GM20000 (cell line): ENCODE measurements at regions not wholly inside any gene's neighbourhood (a gene's known extent, or its start where the extent isn't known, plus 50 kb on each side); places are given as distances from the start of the nearest gene placed in this dataset.

Experiments used
- DNase-seq: peaks from one replicate; pipeline ENCODE4 v3.0.0; 2012; ENCODE audit warnings: low spot score
- CTCF ChIP-seq: IDR thresholded peaks from 2 replicates; pipeline ENCODE4 v1.5.1; 2012; ENCODE audit warnings: mild to moderate bottlenecking, control low read depth; ENCODE audit errors: extremely low read depth, missing control alignments

DNA sequence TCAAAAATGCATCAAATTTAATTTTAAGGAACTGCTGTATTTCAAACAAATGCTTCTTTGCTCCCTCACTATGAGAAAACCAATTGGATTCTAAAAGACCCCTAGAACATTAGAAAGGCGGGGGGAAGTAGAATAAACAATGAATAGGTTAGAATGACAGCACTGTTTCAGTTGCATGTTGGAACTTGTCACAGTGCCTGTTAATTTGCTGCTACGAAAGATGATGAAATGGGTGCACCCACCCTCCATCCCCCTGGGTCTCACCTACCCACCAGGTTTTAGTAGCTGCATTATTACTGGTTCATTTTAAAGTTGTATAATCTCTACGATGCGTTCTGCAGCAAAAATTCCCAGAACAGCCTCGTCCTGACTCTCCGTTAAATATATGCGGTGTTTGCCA lies 193.0 kb upstream of the COPS8 start:
- no peak for DNase-seq
- TF ChIP-seq CTCF = no peak

DNA sequence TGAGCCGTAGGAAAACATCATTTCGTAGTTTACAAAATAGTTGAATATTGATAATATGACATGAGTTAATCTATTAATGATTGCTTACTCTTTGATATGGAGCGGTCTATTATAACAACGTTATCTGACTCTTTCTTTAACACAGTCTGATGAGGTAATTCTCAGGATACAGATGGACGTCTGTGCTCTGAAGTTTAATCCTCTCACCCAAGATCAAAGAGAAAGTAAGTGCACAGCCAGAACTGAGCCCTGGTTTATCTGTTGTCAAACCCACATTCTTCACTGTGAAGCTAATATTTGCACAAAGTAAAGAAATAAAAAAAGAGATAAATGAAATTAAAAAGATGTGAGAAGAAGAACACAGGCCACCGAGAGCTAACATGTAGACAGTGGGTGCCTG lies 190.9 kb upstream of the COPS8 start:
- no peak for TF ChIP-seq CTCF
- DNase-seq = no peak

GRCh38 chr2:236895497-236895896 lies 190.2 kb upstream of the COPS8 start:
- no peak for DNase-seq
- TF ChIP-seq CTCF = no peak

- DNase-seq = no peak
Observed at GRCh38 chr2:236896688-236897087, 189.0 kb upstream of the COPS8 start.

GRCh38 chr2:236899146-236899545 lies 186.5 kb upstream of the COPS8 start:
- no peak for DNase-seq
- TF ChIP-seq CTCF = no peak

More at GRCh38 chr2:236896688-236897087, 189.0 kb upstream of the COPS8 start:
- no peak for TF ChIP-seq CTCF

DNA sequence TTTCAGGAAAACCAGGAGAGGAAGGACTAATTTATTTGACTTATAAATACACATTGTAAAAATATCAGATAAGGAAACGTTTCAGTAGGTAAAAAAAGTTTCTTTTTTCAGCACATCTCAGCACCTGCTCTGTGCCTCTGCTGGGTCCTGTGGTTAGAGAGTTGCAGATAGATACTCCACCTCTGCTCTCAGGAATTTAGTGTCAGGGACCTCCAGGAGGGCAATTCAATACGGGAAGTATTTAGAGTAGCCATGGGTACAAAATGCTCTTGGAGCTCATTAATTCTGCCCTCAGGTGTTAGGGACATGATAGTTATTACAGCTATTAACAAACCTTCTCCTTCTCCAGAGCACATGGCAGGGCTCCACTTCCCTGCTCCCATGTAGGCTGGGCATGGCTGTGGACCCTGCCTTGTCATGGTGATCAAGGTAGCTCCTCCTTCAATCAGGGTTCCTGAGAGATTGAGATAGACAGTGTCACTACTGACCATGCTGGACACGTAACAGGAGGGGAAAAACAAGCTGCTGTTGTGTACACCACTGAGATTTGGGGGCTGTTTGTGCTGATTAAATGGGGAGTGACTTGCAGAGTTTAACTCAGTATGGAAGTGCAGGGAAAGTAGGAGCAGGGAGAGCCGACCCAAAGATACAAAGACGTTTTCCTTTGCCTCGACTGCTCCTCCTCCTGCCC lies 185.6 kb upstream of the COPS8 start:
- DNase-seq = no peak
- no peak for TF ChIP-seq CTCF

- TF ChIP-seq CTCF = no peak
Observed at GRCh38 chr2:236901956-236902355, 183.7 kb upstream of the COPS8 start.

More at GRCh38 chr2:236901956-236902355, 183.7 kb upstream of the COPS8 start:
- no peak for DNase-seq
